Uterus (tissue), 2 donors: ENCODE measurements at regions not wholly inside any gene's neighbourhood (a gene's known extent, or its start where the extent isn't known, plus 50 kb on each side); places are given as distances from the start of the nearest gene placed in this dataset.

ENCODE experiments used
- POLR2A ChIP-seq, 2 donors: fragments of 450-650 bp; IDR thresholded peaks; one replicate each; pipeline ENCODE4 v1.6.1; 2016; ENCODE audit warnings: antibody characterized with exemption in 2 of 2, mild to moderate bottlenecking in 1 of 2, moderate library complexity in 1 of 2
- TF ChIP-seq, protein P1 (sequence below), 4 experiments: fragments of 200-600 bp in 2 of 4; fragments of 450-650 bp in 2 of 4; sonication (generic) in 2 of 4; IDR thresholded peaks; one replicate each; pipeline ENCODE4 v1.5.1; 2016 to 2019; ENCODE audit warnings: antibody characterized with exemption in 4 of 4, mild to moderate bottlenecking in 2 of 4, moderate library complexity in 1 of 4

DNA sequence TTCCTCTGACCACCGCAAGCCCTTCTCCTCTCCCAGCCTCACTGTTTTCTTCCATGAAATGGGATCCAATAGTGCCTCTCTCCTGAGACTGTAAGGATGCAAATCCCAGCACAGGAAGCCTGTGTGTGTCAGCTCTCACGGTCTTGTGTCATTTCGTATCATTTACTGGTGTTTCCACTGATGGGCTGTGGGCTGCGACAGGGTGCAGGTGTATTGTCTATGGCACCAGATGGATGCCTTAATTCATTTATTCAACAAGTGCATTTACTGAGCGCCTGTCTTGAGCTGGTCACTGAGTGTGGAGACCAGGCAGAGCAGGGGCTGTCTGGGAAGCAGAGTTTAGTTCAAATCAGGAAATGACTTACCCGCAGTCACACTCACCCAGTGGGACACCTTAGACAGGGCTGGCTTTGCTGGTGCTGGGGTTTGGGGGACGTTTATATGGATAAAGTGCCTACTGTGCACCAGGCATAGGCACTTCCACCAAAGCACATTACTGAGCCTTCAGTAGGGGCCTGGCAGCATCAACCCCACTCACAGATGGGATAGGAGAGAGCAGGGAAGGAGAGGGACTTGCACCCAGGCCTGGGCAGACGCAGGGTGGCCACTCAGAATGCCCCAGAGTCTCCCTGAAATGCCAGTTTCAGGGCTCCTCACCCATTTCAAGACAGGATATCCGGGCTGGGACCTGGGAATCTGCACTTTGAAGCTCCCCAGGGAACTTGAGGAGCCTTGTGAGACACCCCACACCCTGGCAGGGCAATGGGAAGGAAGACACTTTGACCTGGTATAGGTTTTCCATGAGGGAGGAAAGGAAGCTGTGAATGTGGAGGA lies 398.9 kb downstream of the MATN1 start:
- TF ChIP-seq, protein P1, sequence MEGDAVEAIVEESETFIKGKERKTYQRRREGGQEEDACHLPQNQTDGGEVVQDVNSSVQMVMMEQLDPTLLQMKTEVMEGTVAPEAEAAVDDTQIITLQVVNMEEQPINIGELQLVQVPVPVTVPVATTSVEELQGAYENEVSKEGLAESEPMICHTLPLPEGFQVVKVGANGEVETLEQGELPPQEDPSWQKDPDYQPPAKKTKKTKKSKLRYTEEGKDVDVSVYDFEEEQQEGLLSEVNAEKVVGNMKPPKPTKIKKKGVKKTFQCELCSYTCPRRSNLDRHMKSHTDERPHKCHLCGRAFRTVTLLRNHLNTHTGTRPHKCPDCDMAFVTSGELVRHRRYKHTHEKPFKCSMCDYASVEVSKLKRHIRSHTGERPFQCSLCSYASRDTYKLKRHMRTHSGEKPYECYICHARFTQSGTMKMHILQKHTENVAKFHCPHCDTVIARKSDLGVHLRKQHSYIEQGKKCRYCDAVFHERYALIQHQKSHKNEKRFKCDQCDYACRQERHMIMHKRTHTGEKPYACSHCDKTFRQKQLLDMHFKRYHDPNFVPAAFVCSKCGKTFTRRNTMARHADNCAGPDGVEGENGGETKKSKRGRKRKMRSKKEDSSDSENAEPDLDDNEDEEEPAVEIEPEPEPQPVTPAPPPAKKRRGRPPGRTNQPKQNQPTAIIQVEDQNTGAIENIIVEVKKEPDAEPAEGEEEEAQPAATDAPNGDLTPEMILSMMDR (IDR thresholded peaks at IDR 0.05) = no peak
- TF ChIP-seq POLR2A (IDR thresholded peaks at IDR 0.05) = no peak
